ENCODE measurements at regions not wholly inside any gene's neighbourhood (a gene's known extent, or its start where the extent isn't known, plus 50 kb on each side); places are given as distances from the start of the nearest gene placed in this dataset.
A peak's percentile ranks its signal among the peaks of the same experiment; 100 is the strongest.

DNA sequence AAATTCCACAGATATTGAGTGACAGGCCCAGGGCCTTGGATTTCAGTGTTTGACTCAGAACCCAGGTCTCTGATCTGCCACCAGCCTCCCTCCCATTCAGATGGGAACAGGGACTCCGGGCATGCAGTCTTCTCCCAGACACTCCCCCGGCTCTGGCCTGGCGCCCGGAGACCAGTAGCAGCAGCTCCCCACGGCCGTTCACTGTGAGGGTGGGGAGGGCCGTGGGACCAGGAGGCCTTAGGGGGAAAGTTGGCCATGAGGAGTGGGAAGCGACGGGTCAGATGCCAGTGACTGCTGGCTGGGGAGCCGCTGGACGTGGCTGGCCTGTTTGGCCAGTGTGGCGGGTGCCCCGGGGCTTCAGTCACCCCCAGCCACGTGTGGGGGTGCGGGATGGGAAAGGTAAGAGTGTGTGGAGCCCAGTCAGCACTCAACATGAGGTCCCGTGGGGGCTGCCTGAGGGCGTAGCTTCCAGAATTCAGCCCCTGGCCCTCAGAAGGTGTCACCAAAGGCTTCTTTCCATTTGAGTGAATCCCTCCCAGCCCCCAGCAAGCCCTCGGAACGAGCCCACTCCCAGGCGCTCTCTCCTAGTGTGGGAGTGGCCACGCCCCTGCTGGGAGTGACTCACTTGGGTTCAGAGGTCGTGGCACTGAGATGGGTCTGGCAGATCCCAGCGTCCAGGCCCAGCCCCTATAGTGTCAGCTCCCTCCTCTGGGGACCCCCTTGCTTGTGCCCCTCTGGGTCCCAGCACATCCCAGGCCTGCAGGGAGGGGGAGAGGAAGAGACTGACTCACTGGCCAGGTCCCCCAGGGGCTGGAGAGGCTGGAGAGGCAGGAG, 309.4 kb downstream of the SEC14L1 start (continued):
- TF ChIP-seq, protein P1, sequence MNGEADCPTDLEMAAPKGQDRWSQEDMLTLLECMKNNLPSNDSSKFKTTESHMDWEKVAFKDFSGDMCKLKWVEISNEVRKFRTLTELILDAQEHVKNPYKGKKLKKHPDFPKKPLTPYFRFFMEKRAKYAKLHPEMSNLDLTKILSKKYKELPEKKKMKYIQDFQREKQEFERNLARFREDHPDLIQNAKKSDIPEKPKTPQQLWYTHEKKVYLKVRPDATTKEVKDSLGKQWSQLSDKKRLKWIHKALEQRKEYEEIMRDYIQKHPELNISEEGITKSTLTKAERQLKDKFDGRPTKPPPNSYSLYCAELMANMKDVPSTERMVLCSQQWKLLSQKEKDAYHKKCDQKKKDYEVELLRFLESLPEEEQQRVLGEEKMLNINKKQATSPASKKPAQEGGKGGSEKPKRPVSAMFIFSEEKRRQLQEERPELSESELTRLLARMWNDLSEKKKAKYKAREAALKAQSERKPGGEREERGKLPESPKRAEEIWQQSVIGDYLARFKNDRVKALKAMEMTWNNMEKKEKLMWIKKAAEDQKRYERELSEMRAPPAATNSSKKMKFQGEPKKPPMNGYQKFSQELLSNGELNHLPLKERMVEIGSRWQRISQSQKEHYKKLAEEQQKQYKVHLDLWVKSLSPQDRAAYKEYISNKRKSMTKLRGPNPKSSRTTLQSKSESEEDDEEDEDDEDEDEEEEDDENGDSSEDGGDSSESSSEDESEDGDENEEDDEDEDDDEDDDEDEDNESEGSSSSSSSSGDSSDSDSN (IDR thresholded peaks at IDR 0.05; ENCODE audit: borderline replicate concordance in 1 of 2, low read depth in 2 of 2, low read length in 2 of 2), result peak in 1 of 2 experiments; percentile 53; a peak in 2 of 4 replicates
- TF ChIP-seq ZBTB7A (IDR thresholded peaks at IDR 0.05; ENCODE audit: borderline replicate concordance, control insufficient read depth, low read depth, low read length) (peak; percentile 94), ATF1 (CRISPR knock-in tag; IDR thresholded peaks at IDR 0.05) (no peak), ATF1 (tag; IDR thresholded peaks at IDR 0.05) (peak; percentile 56), ARID1B (IDR thresholded peaks at IDR 0.05) (peak; percentile 55), CREB1 (IDR thresholded peaks at IDR 0.05) (no peak), CREB1 (CRISPR knock-in tag; IDR thresholded peaks at IDR 0.05) (no peak), DIDO1 (tag; IDR thresholded peaks at IDR 0.05; ENCODE audit: low read depth) (no peak), FOXP1 (CRISPR knock-in tag; IDR thresholded peaks at IDR 0.05) (no peak), FOXJ3 (CRISPR knock-in tag; IDR thresholded peaks at IDR 0.05) (no peak), GATA2 (CRISPR knock-in tag; IDR thresholded peaks at IDR 0.05) (peak; percentile 31; the same call in 1 of the 2 replicates), FOS (IDR thresholded peaks at IDR 0.05; ENCODE audit: extremely low read depth, insufficient read length) (peak; percentile 46), SP1 (CRISPR knock-in tag; IDR thresholded peaks at IDR 0.05) (peak; percentile 53; the same call in 1 of the 2 replicates), ZFX (CRISPR knock-in tag; IDR thresholded peaks at IDR 0.05) (peak; percentile 24; the same call in 1 of the 2 replicates), HSF4 (CRISPR knock-in tag; IDR thresholded peaks at IDR 0.05; ENCODE audit: borderline replicate concordance) (no peak), FOSL1 (tag; conservative IDR thresholded peaks at IDR 0.05) (peak; percentile 89)
- TF ChIP-seq, protein P2, sequence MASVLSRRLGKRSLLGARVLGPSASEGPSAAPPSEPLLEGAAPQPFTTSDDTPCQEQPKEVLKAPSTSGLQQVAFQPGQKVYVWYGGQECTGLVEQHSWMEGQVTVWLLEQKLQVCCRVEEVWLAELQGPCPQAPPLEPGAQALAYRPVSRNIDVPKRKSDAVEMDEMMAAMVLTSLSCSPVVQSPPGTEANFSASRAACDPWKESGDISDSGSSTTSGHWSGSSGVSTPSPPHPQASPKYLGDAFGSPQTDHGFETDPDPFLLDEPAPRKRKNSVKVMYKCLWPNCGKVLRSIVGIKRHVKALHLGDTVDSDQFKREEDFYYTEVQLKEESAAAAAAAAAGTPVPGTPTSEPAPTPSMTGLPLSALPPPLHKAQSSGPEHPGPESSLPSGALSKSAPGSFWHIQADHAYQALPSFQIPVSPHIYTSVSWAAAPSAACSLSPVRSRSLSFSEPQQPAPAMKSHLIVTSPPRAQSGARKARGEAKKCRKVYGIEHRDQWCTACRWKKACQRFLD (CRISPR knock-in tag; IDR thresholded peaks at IDR 0.05), result peak; percentile 61; the same call in 1 of the 2 replicates
- TF ChIP-seq, protein P3, sequence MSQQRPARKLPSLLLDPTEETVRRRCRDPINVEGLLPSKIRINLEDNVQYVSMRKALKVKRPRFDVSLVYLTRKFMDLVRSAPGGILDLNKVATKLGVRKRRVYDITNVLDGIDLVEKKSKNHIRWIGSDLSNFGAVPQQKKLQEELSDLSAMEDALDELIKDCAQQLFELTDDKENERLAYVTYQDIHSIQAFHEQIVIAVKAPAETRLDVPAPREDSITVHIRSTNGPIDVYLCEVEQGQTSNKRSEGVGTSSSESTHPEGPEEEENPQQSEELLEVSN (IDR thresholded peaks at IDR 0.05; ENCODE audit: borderline replicate concordance in 1 of 2, extremely low read depth in 1 of 2, insufficient read depth in 1 of 2, insufficient read length in 1 of 2, low read depth in 1 of 2, low read length in 1 of 2, poor library complexity in 1 of 2, severe bottlenecking in 1 of 2), result no peak
- TF ChIP-seq, protein P4, sequence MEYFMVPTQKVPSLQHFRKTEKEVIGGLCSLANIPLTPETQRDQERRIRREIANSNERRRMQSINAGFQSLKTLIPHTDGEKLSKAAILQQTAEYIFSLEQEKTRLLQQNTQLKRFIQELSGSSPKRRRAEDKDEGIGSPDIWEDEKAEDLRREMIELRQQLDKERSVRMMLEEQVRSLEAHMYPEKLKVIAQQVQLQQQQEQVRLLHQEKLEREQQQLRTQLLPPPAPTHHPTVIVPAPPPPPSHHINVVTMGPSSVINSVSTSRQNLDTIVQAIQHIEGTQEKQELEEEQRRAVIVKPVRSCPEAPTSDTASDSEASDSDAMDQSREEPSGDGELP (CRISPR knock-in tag; IDR thresholded peaks at IDR 0.05; ENCODE audit: borderline replicate concordance), result 0 out of 2 replicates have a peak, but pooled peaks have one; percentile 9
- TF ChIP-seq, protein P5, sequence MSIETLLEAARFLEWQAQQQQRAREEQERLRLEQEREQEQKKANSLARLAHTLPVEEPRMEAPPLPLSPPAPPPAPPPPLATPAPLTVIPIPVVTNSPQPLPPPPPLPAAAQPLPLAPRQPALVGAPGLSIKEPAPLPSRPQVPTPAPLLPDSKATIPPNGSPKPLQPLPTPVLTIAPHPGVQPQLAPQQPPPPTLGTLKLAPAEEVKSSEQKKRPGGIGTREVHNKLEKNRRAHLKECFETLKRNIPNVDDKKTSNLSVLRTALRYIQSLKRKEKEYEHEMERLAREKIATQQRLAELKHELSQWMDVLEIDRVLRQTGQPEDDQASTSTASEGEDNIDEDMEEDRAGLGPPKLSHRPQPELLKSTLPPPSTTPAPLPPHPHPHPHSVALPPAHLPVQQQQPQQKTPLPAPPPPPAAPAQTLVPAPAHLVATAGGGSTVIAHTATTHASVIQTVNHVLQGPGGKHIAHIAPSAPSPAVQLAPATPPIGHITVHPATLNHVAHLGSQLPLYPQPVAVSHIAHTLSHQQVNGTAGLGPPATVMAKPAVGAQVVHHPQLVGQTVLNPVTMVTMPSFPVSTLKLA (conservative IDR thresholded peaks at IDR 0.05), result peak; percentile 67
